HTR-8/SVneo (cell line): ENCODE measurements at regions not wholly inside any gene's neighbourhood (a gene's known extent, or its start where the extent isn't known, plus 50 kb on each side); places are given as distances from the start of the nearest gene placed in this dataset.

ENCODE experiments used
- DNase-seq: peaks from one replicate; pipeline ENCODE4 v3.0.0; 2011; ENCODE audit warnings: low spot score, mixed read lengths; ENCODE audit not compliant: insufficient read length
- FAIRE-seq: peaks from 2 replicates; lab custom pipeline; 2011; peaks lifted over from hg19 to GRCh38; lab: Jason Lieb, UNC

DNA sequence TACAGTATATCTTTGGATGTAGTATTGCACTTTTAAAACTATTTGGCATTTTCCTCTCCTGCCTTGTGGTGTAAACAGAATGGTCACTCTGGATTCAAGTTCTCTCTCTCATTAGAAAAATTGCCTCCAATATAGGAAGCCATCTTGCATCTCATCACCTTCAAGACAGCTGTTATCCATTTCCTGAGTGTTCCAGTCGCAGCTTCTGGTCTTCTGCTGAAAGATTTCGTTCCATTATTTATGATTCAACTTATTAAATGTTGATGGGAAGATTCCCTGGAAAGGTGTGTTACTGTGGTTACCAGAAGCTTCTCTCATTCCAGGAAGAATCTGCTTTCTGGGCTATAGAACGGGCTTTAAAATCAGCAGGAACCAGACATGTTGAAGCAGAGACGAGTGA, 568.3 kb upstream of the SLIT2 start:
- no peak for FAIRE-seq
- no peak for DNase-seq

DNA sequence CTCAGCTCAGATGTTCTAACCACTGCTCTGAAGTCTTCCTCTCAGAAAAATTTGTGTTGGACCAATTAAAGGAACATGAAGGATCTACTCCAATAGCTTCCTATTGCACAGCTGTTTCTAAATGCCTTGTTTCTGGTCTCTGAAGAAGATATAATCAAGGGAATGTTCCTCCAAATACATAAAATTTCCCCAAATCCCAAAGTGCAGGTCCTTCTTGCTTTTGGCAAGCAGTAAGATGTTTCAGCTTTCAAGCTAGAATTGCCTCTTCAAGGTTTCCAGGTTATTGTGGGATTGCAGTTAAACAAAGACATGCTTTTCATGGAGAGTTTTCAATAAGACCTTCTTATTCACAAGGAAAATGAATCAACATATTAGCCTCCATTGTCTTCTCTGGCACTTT, 574.5 kb upstream of the SLIT2 start:
- FAIRE-seq = no peak
- no peak for DNase-seq

DNA sequence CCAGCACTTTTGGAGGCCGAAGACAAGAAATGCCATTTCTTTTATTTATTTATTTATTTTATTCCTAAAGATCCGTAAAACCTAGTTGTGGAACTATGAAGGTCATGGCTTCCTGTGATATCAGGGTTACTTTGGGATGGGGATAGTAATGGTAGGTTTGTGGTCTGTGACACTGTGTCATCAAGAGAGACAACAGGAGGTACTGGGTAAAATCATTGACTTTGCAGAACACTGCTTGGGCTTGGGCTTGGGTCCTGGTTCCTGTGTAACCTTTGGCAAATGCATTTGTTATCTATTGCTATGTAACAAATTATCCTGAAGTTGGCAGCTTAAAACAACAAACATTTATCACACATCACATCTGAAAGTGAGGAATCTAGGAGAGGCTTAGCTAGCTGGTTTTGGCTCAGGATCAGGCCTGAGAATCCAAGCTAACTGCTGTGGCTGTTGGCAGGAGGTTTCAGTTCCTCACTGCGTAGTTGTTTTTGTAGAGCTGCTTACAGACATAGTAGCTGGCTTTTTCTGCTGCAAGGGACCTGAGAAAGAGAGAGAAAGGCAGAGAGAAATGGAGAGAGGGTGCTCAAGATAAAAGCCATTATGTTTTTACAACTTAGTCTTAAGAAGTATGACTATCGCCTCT, 576.4 kb upstream of the SLIT2 start:
- FAIRE-seq = no peak

DNA sequence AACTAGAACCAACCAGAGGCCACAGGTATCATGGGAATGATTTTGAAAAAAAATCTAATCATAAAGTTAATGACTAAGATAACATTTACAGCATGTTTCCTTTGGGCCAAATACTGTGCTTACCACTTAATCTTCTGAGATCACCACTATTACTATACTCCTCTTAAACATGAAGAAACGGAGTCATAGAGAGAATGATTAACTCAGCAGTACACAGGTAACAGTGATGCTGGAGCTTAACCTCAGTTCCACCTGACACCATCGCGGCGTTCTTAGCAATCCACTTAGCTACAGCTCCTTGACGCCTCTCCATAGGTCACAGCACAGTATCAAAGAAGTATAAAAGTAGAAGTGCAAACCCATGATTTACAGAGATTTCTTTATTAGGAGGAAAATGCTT, 592.6 kb upstream of the SLIT2 start:
- DNase-seq (no peak), FAIRE-seq (no peak)

More for the DNA sequence above, 576.4 kb upstream of the SLIT2 start:
- DNase-seq = no peak

DNA sequence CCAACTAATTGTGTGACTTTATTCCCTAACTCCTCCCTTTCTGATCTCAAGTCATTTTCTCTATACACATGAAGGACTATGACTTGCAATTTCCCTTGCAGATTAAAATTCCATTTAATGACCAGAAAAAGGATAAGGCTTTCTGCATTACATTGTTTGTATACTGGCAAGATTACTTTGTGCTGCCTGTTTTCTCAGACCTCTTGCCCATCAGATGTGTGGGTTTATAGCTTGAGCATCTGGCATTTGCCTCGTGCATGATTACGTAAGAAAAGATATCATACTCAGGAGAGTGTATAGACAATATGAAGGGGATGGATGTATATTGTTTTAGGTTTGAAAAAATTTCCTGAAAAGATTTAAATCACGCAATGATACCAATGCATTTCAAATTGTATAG, 593.8 kb upstream of the SLIT2 start:
- FAIRE-seq (no peak), DNase-seq (no peak)

DNA sequence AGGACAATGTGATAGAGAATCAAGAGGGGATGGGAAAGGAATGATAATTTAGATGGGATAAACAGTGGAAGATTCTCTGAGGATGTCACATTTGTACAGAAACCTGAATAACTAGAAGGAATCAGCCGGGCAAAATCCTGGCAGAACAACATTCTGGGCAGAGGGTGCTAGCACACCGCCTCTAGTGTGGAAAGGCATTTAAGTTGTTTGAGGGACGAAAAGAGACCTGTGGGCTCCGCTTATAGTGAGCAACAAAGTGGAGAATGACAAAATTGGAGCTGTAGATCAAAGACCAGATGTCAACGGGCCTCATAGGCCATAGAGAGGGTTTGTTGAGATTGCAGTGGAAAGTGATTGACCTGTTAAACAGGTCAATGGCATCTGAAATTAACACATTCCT, 596.0 kb upstream of the SLIT2 start:
- DNase-seq = no peak

DNA sequence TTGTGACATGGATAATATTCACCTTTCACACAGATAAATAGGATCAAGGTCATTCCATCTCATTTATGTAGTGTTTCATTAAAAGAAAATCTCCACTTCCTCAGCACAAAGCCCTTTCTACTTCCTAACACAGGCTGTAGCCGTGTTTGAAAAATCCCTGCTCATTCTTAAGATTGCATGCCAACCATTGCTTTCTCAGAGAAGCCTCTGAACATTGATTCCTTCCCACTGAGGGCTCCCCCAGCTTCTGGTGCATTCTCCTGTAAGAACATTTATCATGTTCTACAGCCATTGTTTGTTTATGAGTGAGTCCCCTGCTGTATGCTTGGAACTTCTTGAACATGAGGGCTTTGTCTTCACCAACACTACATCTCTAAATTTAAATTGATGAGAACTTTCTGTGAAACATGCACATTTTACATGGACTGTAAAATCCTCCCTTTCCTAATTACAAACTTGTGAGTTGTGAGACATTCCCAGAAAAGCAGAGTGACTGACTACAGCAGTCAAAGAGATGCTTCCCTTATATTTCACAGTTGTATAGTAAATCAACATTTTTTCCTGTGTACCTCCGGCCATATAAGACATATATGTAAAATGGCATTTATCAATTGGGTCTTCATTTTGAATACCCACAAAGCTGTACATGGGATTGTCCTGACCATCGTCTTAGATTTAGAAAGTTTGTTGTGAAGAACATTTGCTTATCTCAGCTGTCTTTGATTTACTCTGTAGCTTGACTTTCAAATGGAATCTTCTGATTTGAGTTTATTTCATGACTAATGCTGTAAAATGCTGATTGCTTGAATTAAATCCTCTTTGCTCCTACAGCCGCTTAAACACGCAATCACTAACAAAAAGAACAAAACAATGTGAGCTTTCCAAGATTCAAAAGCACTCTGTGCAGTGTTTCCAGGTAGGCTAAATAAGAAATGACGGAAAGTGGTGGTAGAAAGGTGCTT, 600.5 kb upstream of the SLIT2 start:
- FAIRE-seq (no peak), DNase-seq (no peak)

More for the DNA sequence above, 596.0 kb upstream of the SLIT2 start:
- FAIRE-seq = no peak

DNA sequence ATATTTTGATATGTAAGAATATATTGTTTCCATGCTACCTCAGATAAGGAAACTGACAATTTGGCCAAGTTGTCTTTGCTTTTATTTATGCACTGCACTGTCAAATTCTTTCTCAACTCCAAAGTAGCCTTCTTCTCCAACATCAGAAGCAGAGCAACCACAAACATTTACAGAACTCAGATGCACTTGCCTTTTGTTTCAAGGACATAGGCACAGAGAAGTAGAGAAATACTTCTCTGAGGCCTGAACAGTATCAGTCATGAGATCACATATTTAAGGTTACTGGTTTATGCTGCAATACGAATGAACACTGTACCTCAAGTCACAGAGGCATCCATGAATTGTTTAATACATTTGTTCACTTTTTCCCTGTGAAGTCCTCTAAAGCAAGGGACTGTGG, 606.1 kb upstream of the SLIT2 start:
- FAIRE-seq = no peak

DNA sequence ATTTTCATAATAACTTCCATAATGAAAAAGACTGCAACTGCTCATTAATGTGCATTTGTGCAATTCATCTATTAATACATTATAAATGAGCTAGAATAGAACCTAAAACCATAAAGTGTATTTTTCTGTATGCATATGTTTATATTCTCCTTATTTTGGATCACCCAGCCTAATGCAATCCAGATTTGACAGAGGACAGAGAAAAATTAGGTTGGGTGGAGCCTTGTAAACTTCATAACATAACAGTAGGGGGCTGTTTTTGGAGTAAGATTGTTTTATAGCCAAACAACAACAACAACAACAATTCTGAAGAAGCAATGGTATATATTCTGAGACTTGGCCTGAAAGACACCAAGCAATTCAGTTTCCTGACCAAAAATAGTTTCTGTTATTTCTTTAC, 615.3 kb upstream of the SLIT2 start:
- FAIRE-seq (no peak), DNase-seq (no peak)

More for the DNA sequence above, 606.1 kb upstream of the SLIT2 start:
- no peak for DNase-seq

DNA sequence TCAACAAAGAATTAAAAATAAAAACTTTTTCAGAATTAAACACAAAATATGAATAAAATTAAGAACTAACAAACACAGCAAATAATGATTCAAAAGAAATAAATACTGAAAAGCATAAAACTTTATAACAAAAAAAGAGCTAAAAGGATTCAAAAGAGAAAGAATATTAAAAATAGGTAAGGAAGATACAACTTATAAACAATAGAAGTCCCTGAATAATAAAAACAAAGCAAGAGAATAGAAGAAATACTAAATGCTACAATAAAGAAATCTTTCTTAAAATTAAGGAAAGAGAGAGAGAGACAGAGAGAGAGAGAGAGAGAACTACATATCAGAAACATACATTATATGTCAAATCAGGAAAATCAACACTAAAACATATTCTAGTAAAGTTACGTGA, 619.9 kb upstream of the SLIT2 start:
- FAIRE-seq = no peak

DNA sequence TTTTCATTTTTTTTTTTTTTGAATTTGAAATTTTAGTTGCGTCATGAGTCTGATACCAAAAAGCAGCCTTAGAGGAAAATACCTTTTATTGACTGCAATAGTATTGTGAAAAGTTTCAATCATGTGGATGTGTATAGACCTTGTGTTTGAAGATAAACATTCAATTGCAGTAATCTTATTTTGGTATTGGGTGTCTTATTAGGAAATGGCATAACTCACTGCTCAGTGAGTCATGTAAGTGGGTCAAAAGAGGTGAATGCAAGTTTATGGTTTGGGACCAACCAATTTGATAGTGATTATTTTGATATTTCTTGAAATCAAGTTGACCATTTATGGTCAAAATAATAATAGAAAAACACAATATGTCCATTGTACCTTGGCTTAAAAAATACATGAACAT, 627.8 kb upstream of the SLIT2 start:
- DNase-seq (no peak), FAIRE-seq (no peak)

More for the DNA sequence above, 619.9 kb upstream of the SLIT2 start:
- no peak for DNase-seq

DNA sequence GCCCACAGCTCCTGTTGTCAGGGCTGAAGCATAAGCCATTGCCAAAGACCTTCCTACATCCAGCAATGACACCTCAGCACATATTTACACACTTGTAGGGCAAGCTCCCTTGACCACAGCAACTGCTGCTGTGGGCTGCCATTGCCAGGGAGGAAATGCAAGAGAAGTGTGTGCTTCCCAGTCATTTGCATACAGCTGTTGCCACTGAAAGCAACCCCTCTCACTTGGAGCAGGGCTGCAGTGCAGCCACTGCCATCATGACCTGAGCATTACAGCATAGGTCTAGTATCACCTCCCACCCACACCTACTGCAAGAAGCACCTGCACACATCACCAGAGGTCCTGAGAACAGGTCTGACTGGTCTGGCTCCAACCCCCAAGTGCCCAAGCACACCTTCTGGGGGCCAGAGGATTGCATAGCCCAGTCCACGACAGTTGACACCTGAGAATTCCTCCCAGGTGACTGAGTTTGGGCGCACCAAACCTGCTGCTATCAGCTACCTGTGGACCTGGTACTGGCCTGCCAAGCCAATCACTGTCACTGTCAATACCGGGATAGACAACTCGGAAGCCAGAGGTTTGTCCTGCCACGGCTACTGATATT, 636.5 kb upstream of the SLIT2 start:
- DNase-seq (no peak), FAIRE-seq (no peak)

DNA sequence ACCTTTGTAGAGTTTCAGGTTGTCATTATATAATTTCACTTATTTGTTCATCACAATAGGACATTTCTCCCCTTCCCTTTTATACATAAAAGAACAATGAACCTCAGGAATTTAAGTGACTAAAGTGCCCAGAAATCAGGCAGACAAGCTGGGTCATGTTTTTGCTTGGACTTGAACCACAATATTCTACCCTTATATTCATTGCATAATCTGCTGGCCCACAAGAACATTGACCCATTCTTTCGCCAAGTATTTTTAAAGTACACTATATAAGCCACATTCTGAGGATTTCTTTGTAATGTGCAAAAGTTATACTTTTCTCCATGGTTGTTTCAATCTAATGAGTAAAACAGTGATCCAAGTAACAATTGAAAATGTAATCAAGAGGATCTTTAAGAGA, 637.5 kb upstream of the SLIT2 start:
- DNase-seq (no peak), FAIRE-seq (no peak)

DNA sequence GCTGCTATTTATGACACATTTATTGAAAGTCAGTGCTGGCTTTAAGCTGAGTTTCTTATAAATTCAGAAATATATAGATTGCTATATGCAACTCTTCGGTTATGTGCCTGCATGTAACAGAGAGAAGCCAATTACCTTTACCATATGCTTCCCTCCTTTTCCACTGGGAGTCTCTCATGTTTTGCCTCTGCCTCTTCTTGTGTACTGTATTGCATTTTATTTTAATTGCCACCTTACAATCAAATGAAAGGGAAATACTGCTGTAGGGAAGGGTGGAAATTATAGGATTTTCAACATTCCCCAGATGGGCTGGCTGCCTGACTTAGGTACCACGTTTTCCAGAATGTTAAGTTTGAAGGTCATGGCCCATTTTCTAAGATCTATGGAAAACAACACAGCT, 655.4 kb upstream of the SLIT2 start:
- no peak for DNase-seq
- no peak for FAIRE-seq

DNA sequence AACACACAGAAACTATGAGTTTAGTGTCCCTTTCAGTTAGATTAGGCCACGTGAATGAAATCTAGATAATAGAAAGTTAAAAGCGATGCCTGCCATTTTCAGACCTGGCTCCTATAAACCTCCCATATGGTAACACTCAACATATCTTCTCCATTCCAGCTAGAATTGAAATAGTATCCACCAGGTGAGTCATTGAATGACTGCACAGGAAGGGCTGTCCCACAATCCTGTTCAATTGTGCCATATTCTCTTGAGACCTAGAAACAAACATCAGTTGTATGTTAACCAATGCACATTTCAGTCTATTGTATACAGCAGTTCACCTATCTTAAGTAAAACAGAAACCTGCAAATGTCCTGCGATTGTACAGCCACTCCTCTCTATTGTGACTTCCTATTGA, 659.3 kb upstream of the SLIT2 start:
- DNase-seq = no peak

DNA sequence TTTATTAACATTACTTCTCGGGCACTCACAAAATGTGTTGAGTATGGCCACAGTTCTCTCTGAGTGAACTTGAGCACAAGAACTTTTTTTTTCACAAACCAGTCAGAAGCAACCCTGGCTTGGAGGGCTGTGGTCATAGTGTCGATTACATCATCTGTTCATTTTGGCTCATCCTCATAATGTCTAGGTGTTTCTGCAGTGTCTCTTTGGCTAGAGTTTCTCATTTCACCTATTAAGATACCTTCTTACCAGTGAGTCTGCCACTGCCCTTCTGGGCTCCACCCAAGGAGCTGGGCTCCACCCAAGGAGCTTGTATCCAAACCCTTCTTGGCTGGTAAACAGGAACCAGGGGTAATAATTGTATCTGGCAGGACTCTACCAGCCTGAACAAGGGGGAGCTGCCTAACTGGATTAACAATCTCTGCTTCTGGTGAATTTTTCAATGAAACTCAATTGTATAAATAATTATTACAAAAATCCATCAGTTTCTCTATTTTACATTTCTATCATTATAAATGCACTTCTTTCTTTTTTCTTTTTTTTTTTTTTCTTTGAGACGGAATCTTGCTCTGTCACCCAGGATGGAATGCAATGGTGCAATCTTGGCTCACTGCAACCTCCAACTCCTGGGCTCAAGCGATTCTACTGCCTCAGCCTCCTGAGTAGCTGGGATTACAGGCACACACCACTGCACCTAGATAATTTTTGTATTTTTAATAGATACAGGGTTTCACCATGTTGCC, 667.7 kb upstream of the SLIT2 start:
- DNase-seq (no peak), FAIRE-seq (no peak)

More for the DNA sequence above, 659.3 kb upstream of the SLIT2 start:
- no peak for FAIRE-seq

DNA sequence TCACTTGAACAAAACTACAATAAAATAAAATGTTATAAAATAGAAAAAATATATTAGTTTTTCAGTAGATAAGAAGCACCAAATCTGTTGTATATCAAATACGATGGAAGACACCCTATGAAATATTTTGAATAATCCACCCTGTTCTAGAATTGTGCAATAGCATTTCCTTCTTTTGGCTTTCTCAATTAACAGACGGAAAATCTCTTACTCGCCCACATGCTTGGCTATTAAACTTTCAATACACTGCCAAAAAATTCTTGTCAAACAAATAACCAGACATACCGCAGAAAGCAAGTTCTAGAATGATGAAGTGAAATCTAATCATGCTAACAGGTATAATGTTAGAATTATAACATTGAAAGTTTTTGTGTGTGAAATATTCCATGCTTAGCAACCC, 671.6 kb upstream of the SLIT2 start:
- no peak for FAIRE-seq

DNA sequence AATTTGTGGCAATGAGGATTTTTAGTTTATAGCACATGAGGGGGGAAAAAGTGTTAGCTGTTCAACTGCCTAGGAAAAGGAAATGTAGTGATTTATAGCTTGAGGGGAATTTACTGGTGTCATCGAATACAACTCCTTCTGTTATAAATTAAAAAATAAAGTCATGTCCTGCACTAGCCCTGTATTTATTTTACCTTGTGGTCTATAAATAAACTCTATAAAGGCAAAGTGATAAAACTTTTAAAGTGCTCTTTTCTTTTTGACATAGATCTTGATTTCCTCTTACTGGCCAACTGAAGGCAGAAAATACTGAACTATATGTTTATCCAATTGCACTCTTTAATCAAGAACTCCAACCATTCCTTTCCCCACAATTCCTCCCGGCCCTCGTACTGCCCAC, 672.1 kb upstream of the SLIT2 start:
- DNase-seq (no peak), FAIRE-seq (no peak)

More for the DNA sequence above, 671.6 kb upstream of the SLIT2 start:
- no peak for DNase-seq

DNA sequence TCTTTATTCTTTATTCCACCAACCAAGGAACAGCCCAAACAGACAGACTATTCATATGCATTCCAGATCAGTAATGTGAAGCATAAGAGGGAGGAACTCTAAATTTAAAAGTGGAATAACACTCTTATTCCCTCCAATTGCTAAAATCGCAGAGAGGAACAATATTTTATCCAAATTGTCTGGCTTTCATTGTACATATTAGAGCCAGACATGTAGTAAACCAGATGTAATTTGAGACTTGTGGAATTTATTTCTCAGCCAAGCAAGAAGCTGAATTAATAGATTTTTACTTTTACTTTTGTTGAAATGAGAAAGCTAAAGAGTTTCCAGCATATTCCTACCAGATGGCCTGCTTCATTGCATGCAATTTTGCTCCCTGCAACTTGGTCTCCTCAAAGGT, 674.6 kb upstream of the SLIT2 start:
- FAIRE-seq = no peak
- DNase-seq = no peak

DNA sequence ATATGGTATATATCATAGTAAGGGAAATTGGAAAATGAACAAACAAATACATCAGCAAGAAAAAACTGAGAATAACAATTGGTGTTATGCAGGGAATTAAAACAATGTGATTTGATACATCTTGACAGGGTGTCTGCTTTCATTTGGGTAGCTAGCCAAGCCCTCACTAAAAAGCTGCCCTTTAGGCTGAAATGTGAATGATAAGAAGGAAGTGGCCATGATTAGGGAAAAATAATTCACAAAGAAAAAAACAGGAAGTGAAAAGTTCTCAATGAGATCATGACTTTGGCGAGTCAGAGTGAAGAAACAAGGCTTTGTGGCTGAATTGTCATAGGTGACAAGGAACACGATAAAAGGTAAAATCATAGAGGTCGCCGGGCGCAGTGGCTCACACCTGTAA, 675.8 kb upstream of the SLIT2 start:
- FAIRE-seq (no peak), DNase-seq (no peak)
